Suprapubic skin (tissue), 4 donors: ENCODE measurements at regions not wholly inside any gene's neighbourhood (a gene's known extent, or its start where the extent isn't known, plus 50 kb on each side); places are given as distances from the start of the nearest gene placed in this dataset.

Experiments
- DNase-seq, 2 donors: peaks; one replicate each; pipeline ENCODE4 v3.0.0-alpha.2; 2019; ENCODE audit warnings: low spot score in 2 of 2
- H3K27ac ChIP-seq: fragments of 200-600 bp; sonication (generic); one replicate; pipeline ENCODE4 v1.5.1; 2019
- H3K27me3 ChIP-seq: fragments of 200-600 bp; sonication (generic); one replicate; pipeline ENCODE4 v1.5.1; 2019
- H3K36me3 ChIP-seq: fragments of 200-600 bp; sonication (generic); one replicate; pipeline ENCODE4 v1.5.1; 2019
- H3K4me1 ChIP-seq: fragments of 200-600 bp; sonication (generic); one replicate; pipeline ENCODE4 v1.5.1; 2019
- H3K4me3 ChIP-seq: fragments of 200-600 bp; sonication (generic); one replicate; pipeline ENCODE4 v1.5.1; 2019; ENCODE audit warnings: mild to moderate bottlenecking
- H3K9me3 ChIP-seq: fragments of 200-600 bp; sonication (generic); one replicate; pipeline ENCODE4 v1.5.1; 2019
- EP300 ChIP-seq: sonication (generic); formaldehyde crosslinking; IDR thresholded peaks from one replicate; pipeline ENCODE4 v1.6.1; 2017; ENCODE audit warnings: antibody characterized with exemption
- POLR2A ChIP-seq, 2 donors: fragments of 450-650 bp; IDR thresholded peaks; one replicate each; pipeline ENCODE4 v1.6.1; 2017; ENCODE audit warnings: antibody characterized with exemption in 2 of 2, mild to moderate bottlenecking in 2 of 2, moderate library complexity in 2 of 2
- POLR2AphosphoS5 ChIP-seq, 3 donors: sonication (generic); formaldehyde crosslinking; IDR thresholded peaks; one replicate each; pipeline ENCODE4 v1.6.1; 2017; ENCODE audit warnings: antibody characterized with exemption in 3 of 3
- WGBS: methylation state at CpG from one replicate; pipeline ENCODE4 v1.1.5; 2018; 5-methylcytosine and 5-hydroxymethylcytosine counted together
- TF ChIP-seq, protein P1 (sequence below), 2 donors: fragments of 200-600 bp in 1 of 2; fragments of 450-650 bp in 1 of 2; sonication (generic) in 1 of 2; IDR thresholded peaks; one replicate each; pipeline ENCODE4 v1.5.1; 2016 to 2019; ENCODE audit warnings: antibody characterized with exemption in 2 of 2, mild to moderate bottlenecking in 1 of 2, moderate library complexity in 1 of 2

- H3K9me3 ChIP-seq, result no peaks in the 10 kb centered on the region
- no peak for DNase-seq
- no peak overlapping the region for H3K4me3 ChIP-seq
- WGBS, result 68% methylated on average over 2 of the region's 2 CpGs
- no peak overlapping the region for H3K27ac ChIP-seq
- TF ChIP-seq POLR2AphosphoS5 (IDR thresholded peaks at IDR 0.05) (no peak), EP300 (no peak), POLR2A (IDR thresholded peaks at IDR 0.05) (no peak)
- TF ChIP-seq, protein P1, sequence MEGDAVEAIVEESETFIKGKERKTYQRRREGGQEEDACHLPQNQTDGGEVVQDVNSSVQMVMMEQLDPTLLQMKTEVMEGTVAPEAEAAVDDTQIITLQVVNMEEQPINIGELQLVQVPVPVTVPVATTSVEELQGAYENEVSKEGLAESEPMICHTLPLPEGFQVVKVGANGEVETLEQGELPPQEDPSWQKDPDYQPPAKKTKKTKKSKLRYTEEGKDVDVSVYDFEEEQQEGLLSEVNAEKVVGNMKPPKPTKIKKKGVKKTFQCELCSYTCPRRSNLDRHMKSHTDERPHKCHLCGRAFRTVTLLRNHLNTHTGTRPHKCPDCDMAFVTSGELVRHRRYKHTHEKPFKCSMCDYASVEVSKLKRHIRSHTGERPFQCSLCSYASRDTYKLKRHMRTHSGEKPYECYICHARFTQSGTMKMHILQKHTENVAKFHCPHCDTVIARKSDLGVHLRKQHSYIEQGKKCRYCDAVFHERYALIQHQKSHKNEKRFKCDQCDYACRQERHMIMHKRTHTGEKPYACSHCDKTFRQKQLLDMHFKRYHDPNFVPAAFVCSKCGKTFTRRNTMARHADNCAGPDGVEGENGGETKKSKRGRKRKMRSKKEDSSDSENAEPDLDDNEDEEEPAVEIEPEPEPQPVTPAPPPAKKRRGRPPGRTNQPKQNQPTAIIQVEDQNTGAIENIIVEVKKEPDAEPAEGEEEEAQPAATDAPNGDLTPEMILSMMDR (IDR thresholded peaks at IDR 0.05), result no peak
- no peaks in the 10 kb centered on the region for H3K4me1 ChIP-seq
- H3K27me3 ChIP-seq, result no peaks in the 10 kb centered on the region
- H3K36me3 ChIP-seq, result no peaks in the 10 kb centered on the region
Observed at GRCh38 chr6:132165677-132166076, 214.5 kb upstream of the CCN2 start.

GRCh38 chr6:132161283-132161682 lies 210.1 kb upstream of the CCN2 start:
- TF ChIP-seq, protein P1 (IDR thresholded peaks at IDR 0.05), result no peak
- TF ChIP-seq POLR2AphosphoS5 (IDR thresholded peaks at IDR 0.05) (no peak), EP300 (no peak), POLR2A (IDR thresholded peaks at IDR 0.05) (no peak)
- no peaks in the 10 kb centered on the region for H3K4me1 ChIP-seq
- H3K27me3 ChIP-seq, result no peaks in the 10 kb centered on the region
- no peaks in the 10 kb centered on the region for H3K9me3 ChIP-seq
- H3K36me3 ChIP-seq, result no peaks in the 10 kb centered on the region
- H3K27ac ChIP-seq, result no peak overlapping the region
- 66% methylated on average over 3 of the region's 3 CpGs for WGBS
- no peak for DNase-seq
- no peak overlapping the region for H3K4me3 ChIP-seq

- Histone ChIP-seq H3K9me3 (no peaks in the 10 kb centered on the region), H3K27ac (no peak overlapping the region), H3K27me3 (no peaks in the 10 kb centered on the region), H3K36me3 (no peaks in the 10 kb centered on the region), H3K4me3 (no peak overlapping the region), H3K4me1 (no peaks in the 10 kb centered on the region)
- TF ChIP-seq POLR2AphosphoS5 (IDR thresholded peaks at IDR 0.05) (no peak), EP300 (no peak), POLR2A (IDR thresholded peaks at IDR 0.05) (no peak)
- TF ChIP-seq, protein P1 (IDR thresholded peaks at IDR 0.05), result no peak
- WGBS, result 57% methylated on average over 9 of the region's 9 CpGs
- no peak for DNase-seq
Observed at GRCh38 chr6:132153221-132153898, 202.2 kb upstream of the CCN2 start.

- TF ChIP-seq POLR2AphosphoS5 (IDR thresholded peaks at IDR 0.05) (peak in 1 of 3 donors; percentile 12), POLR2A (IDR thresholded peaks at IDR 0.05) (no peak)
- 71% methylated on average over 2 of the region's 2 CpGs for WGBS
- no peaks in the 10 kb centered on the region for H3K27me3 ChIP-seq
- H3K36me3 ChIP-seq, result no peaks in the 10 kb centered on the region
- H3K27ac ChIP-seq, result peak overlapping the region; percentile 31
- no peak for DNase-seq
- H3K4me3 ChIP-seq, result no peak overlapping the region
- H3K9me3 ChIP-seq, result no peaks in the 10 kb centered on the region
- H3K4me1 ChIP-seq, result no peaks in the 10 kb centered on the region
Observed at GRCh38 chr6:132147530-132148011, 196.4 kb upstream of the CCN2 start.

DNA sequence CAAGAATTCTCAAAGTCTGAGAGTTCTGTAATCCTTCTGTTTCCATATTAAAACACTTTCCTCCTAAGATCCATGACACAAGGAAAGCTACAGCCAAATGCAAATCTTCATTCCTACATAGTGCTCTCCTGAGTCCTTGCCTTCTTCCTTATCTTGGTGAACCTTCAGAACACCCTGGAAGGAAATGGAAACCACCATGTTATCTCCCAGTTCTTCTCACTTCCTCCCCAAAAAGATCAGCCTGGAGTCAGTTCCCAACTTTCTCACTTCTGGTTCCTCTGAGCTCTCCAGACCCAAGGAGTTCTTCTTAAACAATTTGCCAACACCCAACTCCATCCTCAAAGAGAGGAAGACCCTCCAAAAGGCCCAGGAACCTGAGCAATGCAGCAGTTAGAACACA lies 193.3 kb upstream of the CCN2 start:
- H3K4me1 ChIP-seq, result peaks cover 3% of the 10 kb centered on the region
- no peaks in the 10 kb centered on the region for H3K9me3 ChIP-seq
- H3K27ac ChIP-seq, result no peak overlapping the region
- no peaks in the 10 kb centered on the region for H3K27me3 ChIP-seq
- TF ChIP-seq, protein P1 (IDR thresholded peaks at IDR 0.05), result no peak
- TF ChIP-seq EP300 (no peak), POLR2AphosphoS5 (IDR thresholded peaks at IDR 0.05) (no peak), POLR2A (IDR thresholded peaks at IDR 0.05) (no peak)
- DNase-seq, result no peak
- H3K36me3 ChIP-seq, result no peaks in the 10 kb centered on the region
- no peak overlapping the region for H3K4me3 ChIP-seq
